ENCODE measurements at regions not wholly inside any gene's neighbourhood (a gene's known extent, or its start where the extent isn't known, plus 50 kb on each side); places are given as distances from the start of the nearest gene placed in this dataset.

GRCh38 chr1:102262994-102263393, 266.3 kb upstream of the OLFM3 start:
- Mint-ChIP-seq H3K4me3 (no peak overlapping the region), H3K9me3 (no peaks in the 10 kb centered on the region), H3K4me1 (no peaks in the 10 kb centered on the region), H3K27me3 (ENCODE audit: low read depth, poor library complexity) (no peaks in the 10 kb centered on the region), H3K27ac (no peak overlapping the region), H3K36me3 (ENCODE audit: low read depth) (no peaks in the 10 kb centered on the region)
- DNase-seq = no peak
- no peak for TF ChIP-seq CTCF (IDR thresholded peaks at IDR 0.05)

- TF ChIP-seq CTCF (IDR thresholded peaks at IDR 0.05) = no peak
- Mint-ChIP-seq H3K9me3 (no peaks in the 10 kb centered on the region), H3K27ac (no peak overlapping the region), H3K4me1 (no peaks in the 10 kb centered on the region), H3K27me3 (ENCODE audit: low read depth, poor library complexity) (no peaks in the 10 kb centered on the region), H3K4me3 (no peak overlapping the region), H3K36me3 (ENCODE audit: low read depth) (no peaks in the 10 kb centered on the region)
- no peak for DNase-seq
These were observed 256.2 kb upstream of the OLFM3 start for GRCh38 chr1:102252731-102253505.

- Mint-ChIP-seq H3K27ac (no peak overlapping the region), H3K27me3 (ENCODE audit: low read depth, poor library complexity) (no peaks in the 10 kb centered on the region), H3K4me1 (no peaks in the 10 kb centered on the region), H3K9me3 (no peaks in the 10 kb centered on the region), H3K36me3 (ENCODE audit: low read depth) (no peaks in the 10 kb centered on the region), H3K4me3 (no peak overlapping the region)
- no peak for DNase-seq
- no peak for TF ChIP-seq CTCF (IDR thresholded peaks at IDR 0.05)
These were observed 245.0 kb upstream of the OLFM3 start for GRCh38 chr1:102241431-102242338.

GRCh38 chr1:102239247-102239646, 242.5 kb upstream of the OLFM3 start:
- H3K27ac Mint-ChIP-seq = no peak overlapping the region
- DNase-seq = no peak
- no peak overlapping the region for H3K4me3 Mint-ChIP-seq
- no peaks in the 10 kb centered on the region for H3K27me3 Mint-ChIP-seq (ENCODE audit: low read depth, poor library complexity)
- H3K9me3 Mint-ChIP-seq = peaks cover 11% of the 10 kb centered on the region
- no peaks in the 10 kb centered on the region for H3K4me1 Mint-ChIP-seq
- H3K36me3 Mint-ChIP-seq (ENCODE audit: low read depth) = no peaks in the 10 kb centered on the region
- no peak for TF ChIP-seq CTCF (IDR thresholded peaks at IDR 0.05)

GRCh38 chr1:102234753-102235359, 238.1 kb upstream of the OLFM3 start:
- Mint-ChIP-seq H3K27ac (no peak overlapping the region), H3K27me3 (ENCODE audit: low read depth, poor library complexity) (no peaks in the 10 kb centered on the region), H3K4me3 (no peak overlapping the region), H3K36me3 (ENCODE audit: low read depth) (no peaks in the 10 kb centered on the region), H3K9me3 (peaks cover 14% of the 10 kb centered on the region), H3K4me1 (no peaks in the 10 kb centered on the region)
- TF ChIP-seq CTCF (IDR thresholded peaks at IDR 0.05) = no peak
- no peak for DNase-seq

All from nephron progenitor cell (in vitro differentiated cells).